IPS-18a (cell line): ENCODE measurements at regions not wholly inside any gene's neighbourhood (a gene's known extent, or its start where the extent isn't known, plus 50 kb on each side); places are given as distances from the start of the nearest gene placed in this dataset.

Experiments
- H3K27ac ChIP-seq: one replicate; pipeline ENCODE4 v1.5.1; 2013; ENCODE audit warnings: low read length
- H3K27me3 ChIP-seq: one replicate; pipeline ENCODE4 v1.6.1; 2013; ENCODE audit warnings: mild to moderate bottlenecking, low read length; ENCODE audit not compliant: control insufficient read depth, insufficient read depth
- H3K36me3 ChIP-seq: one replicate; pipeline ENCODE4 v1.6.1; 2013; ENCODE audit warnings: low read depth, low read length; ENCODE audit not compliant: control insufficient read depth
- H3K4me1 ChIP-seq: one replicate; pipeline ENCODE4 v1.6.1; 2013; ENCODE audit warnings: low read depth, low read length; ENCODE audit not compliant: control insufficient read depth
- H3K4me3 ChIP-seq: one replicate; pipeline ENCODE4 v1.5.1; 2013; ENCODE audit warnings: low read length
- H3K9ac ChIP-seq: one replicate; pipeline ENCODE4 v1.6.1; 2013; ENCODE audit warnings: mild to moderate bottlenecking, low read length, moderate library complexity
- H3K9me3 ChIP-seq: one replicate; pipeline ENCODE4 v1.6.1; 2013; ENCODE audit warnings: low read depth, low read length; ENCODE audit not compliant: control insufficient read depth

GRCh38 chr6:163942790-163943189, 528.3 kb downstream of the QKI start:
- no peak overlapping the region for H3K27ac ChIP-seq
- H3K27me3 ChIP-seq = no peaks in the 10 kb centered on the region
- peaks cover 51% of the 10 kb centered on the region for H3K4me1 ChIP-seq

GRCh38 chr6:163941624-163941976, 527.1 kb downstream of the QKI start:
- Histone ChIP-seq H3K27me3 (no peaks in the 10 kb centered on the region), H3K27ac (no peak overlapping the region), H3K4me1 (peaks cover 51% of the 10 kb centered on the region), H3K9me3 (no peaks in the 10 kb centered on the region), H3K4me3 (no peak overlapping the region), H3K36me3 (no peaks in the 10 kb centered on the region), H3K9ac (no peak overlapping the region)

More at GRCh38 chr6:163942790-163943189, 528.3 kb downstream of the QKI start:
- no peak overlapping the region for H3K4me3 ChIP-seq
- peak overlapping the region; percentile 56 for H3K9ac ChIP-seq
- H3K36me3 ChIP-seq = no peaks in the 10 kb centered on the region
- no peaks in the 10 kb centered on the region for H3K9me3 ChIP-seq

GRCh38 chr6:163940705-163941623, 526.4 kb downstream of the QKI start:
- no peak overlapping the region for H3K27ac ChIP-seq

GRCh38 chr6:163937071-163937470, 522.6 kb downstream of the QKI start:
- Histone ChIP-seq H3K9ac (no peak overlapping the region), H3K9me3 (no peaks in the 10 kb centered on the region)

More at GRCh38 chr6:163940705-163941623, 526.4 kb downstream of the QKI start:
- Histone ChIP-seq H3K27me3 (no peaks in the 10 kb centered on the region), H3K9me3 (no peaks in the 10 kb centered on the region), H3K36me3 (no peaks in the 10 kb centered on the region), H3K9ac (no peak overlapping the region), H3K4me3 (no peak overlapping the region), H3K4me1 (peaks cover 48% of the 10 kb centered on the region)

GRCh38 chr6:163935158-163935762, 520.7 kb downstream of the QKI start:
- no peak overlapping the region for H3K4me3 ChIP-seq
- no peaks in the 10 kb centered on the region for H3K27me3 ChIP-seq
- H3K9me3 ChIP-seq = no peaks in the 10 kb centered on the region
- H3K4me1 ChIP-seq = no peaks in the 10 kb centered on the region
- no peak overlapping the region for H3K9ac ChIP-seq
- H3K36me3 ChIP-seq = no peaks in the 10 kb centered on the region
- H3K27ac ChIP-seq = no peak overlapping the region

More at GRCh38 chr6:163937071-163937470, 522.6 kb downstream of the QKI start:
- H3K27ac ChIP-seq = no peak overlapping the region
- H3K4me3 ChIP-seq = no peak overlapping the region
- H3K36me3 ChIP-seq = no peaks in the 10 kb centered on the region
- H3K4me1 ChIP-seq = peaks cover 11% of the 10 kb centered on the region
- H3K27me3 ChIP-seq = no peaks in the 10 kb centered on the region

GRCh38 chr6:163930012-163930411, 515.5 kb downstream of the QKI start:
- no peak overlapping the region for H3K27ac ChIP-seq
- no peaks in the 10 kb centered on the region for H3K9me3 ChIP-seq
- no peak overlapping the region for H3K9ac ChIP-seq
- H3K4me1 ChIP-seq = no peaks in the 10 kb centered on the region
- H3K36me3 ChIP-seq = no peaks in the 10 kb centered on the region
- no peaks in the 10 kb centered on the region for H3K27me3 ChIP-seq
- no peak overlapping the region for H3K4me3 ChIP-seq

GRCh38 chr6:163929538-163929937, 515.0 kb downstream of the QKI start:
- no peak overlapping the region for H3K27ac ChIP-seq
- H3K27me3 ChIP-seq = no peaks in the 10 kb centered on the region

GRCh38 chr6:163926642-163927041, 512.1 kb downstream of the QKI start:
- no peak overlapping the region for H3K9ac ChIP-seq
- no peak overlapping the region for H3K4me3 ChIP-seq
- H3K27me3 ChIP-seq = no peaks in the 10 kb centered on the region
- no peaks in the 10 kb centered on the region for H3K4me1 ChIP-seq
- H3K36me3 ChIP-seq = no peaks in the 10 kb centered on the region
- H3K9me3 ChIP-seq = no peaks in the 10 kb centered on the region
- no peak overlapping the region for H3K27ac ChIP-seq

More at GRCh38 chr6:163929538-163929937, 515.0 kb downstream of the QKI start:
- H3K4me1 ChIP-seq = no peaks in the 10 kb centered on the region
- no peaks in the 10 kb centered on the region for H3K36me3 ChIP-seq
- no peak overlapping the region for H3K9ac ChIP-seq
- H3K9me3 ChIP-seq = no peaks in the 10 kb centered on the region
- no peak overlapping the region for H3K4me3 ChIP-seq

GRCh38 chr6:163925839-163926238, 511.3 kb downstream of the QKI start:
- Histone ChIP-seq H3K27ac (no peak overlapping the region), H3K27me3 (no peaks in the 10 kb centered on the region), H3K9ac (no peak overlapping the region), H3K9me3 (no peaks in the 10 kb centered on the region), H3K4me3 (no peak overlapping the region), H3K36me3 (no peaks in the 10 kb centered on the region), H3K4me1 (no peaks in the 10 kb centered on the region)

GRCh38 chr6:163923658-163924411, 509.3 kb downstream of the QKI start:
- Histone ChIP-seq H3K4me3 (no peak overlapping the region), H3K9me3 (no peaks in the 10 kb centered on the region), H3K27me3 (no peaks in the 10 kb centered on the region), H3K9ac (no peak overlapping the region), H3K4me1 (no peaks in the 10 kb centered on the region), H3K36me3 (no peaks in the 10 kb centered on the region), H3K27ac (no peak overlapping the region)

GRCh38 chr6:163922562-163922961, 508.0 kb downstream of the QKI start:
- no peaks in the 10 kb centered on the region for H3K9me3 ChIP-seq
- H3K27ac ChIP-seq = no peak overlapping the region
- H3K4me3 ChIP-seq = no peak overlapping the region
- H3K4me1 ChIP-seq = no peaks in the 10 kb centered on the region
- no peaks in the 10 kb centered on the region for H3K36me3 ChIP-seq
- no peaks in the 10 kb centered on the region for H3K27me3 ChIP-seq
- H3K9ac ChIP-seq = no peak overlapping the region
